NB4 (cell line): ENCODE measurements at regions not wholly inside any gene's neighbourhood (a gene's known extent, or its start where the extent isn't known, plus 50 kb on each side); places are given as distances from the start of the nearest gene placed in this dataset.

Experiments used
- DNase-seq: peaks from one replicate; pipeline ENCODE4 v3.0.0; 2010; ENCODE audit warnings: low read depth
- H3K4me3 ChIP-seq: one replicate; pipeline ENCODE4 v1.5.1; 2011; ENCODE audit warnings: mild to moderate bottlenecking, low read depth, low read length, moderate library complexity
- MYC ChIP-seq: IDR thresholded peaks from 2 replicates; pipeline ENCODE4 v1.6.1; 2011; ENCODE audit warnings: low read depth, low read length
- POLR2A ChIP-seq: IDR thresholded peaks from 2 replicates; pipeline ENCODE4 v1.6.1; 2011; ENCODE audit warnings: mild to moderate bottlenecking; ENCODE audit not compliant: insufficient read length; ENCODE audit errors: extremely low read depth
- TF ChIP-seq, protein P1 (sequence below): IDR thresholded peaks from one replicate; pipeline ENCODE4 v1.5.1; 2012; ENCODE audit warnings: low read depth, low read length
- TF ChIP-seq, protein P2 (sequence below): IDR thresholded peaks from 2 replicates; pipeline ENCODE4 v1.6.1; 2011; ENCODE audit warnings: low read depth, low read length

DNA sequence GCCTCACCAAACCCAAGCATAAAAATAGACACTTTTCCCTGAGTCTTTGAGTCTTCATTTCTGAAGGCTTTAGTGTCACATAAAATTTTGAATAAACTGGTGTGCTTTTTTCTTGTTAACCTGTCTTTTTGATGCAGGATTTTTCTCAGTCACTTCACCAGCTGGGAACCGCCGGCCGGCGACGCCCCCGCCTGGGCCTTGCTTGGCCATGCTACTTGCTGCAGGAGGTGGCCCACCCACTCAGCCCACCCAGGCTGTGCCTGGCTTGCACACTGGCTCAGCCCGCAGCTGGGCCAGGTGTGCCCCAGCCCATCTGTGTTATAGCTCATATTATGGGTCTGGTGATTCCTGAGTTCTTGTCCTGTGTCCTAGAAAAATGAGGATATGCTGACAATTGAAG is 247.4 kb upstream of the CACNA2D1 start:
- H3K4me3 ChIP-seq = no peak overlapping the region
- no peak for DNase-seq
- TF ChIP-seq, protein P1, sequence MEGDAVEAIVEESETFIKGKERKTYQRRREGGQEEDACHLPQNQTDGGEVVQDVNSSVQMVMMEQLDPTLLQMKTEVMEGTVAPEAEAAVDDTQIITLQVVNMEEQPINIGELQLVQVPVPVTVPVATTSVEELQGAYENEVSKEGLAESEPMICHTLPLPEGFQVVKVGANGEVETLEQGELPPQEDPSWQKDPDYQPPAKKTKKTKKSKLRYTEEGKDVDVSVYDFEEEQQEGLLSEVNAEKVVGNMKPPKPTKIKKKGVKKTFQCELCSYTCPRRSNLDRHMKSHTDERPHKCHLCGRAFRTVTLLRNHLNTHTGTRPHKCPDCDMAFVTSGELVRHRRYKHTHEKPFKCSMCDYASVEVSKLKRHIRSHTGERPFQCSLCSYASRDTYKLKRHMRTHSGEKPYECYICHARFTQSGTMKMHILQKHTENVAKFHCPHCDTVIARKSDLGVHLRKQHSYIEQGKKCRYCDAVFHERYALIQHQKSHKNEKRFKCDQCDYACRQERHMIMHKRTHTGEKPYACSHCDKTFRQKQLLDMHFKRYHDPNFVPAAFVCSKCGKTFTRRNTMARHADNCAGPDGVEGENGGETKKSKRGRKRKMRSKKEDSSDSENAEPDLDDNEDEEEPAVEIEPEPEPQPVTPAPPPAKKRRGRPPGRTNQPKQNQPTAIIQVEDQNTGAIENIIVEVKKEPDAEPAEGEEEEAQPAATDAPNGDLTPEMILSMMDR = no peak
- TF ChIP-seq POLR2A = no peak
- TF ChIP-seq, protein P2, sequence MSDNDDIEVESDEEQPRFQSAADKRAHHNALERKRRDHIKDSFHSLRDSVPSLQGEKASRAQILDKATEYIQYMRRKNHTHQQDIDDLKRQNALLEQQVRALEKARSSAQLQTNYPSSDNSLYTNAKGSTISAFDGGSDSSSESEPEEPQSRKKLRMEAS = no peak
- TF ChIP-seq MYC = no peak

- no peak for DNase-seq
- no peak overlapping the region for H3K4me3 ChIP-seq
- no peak for TF ChIP-seq POLR2A
- TF ChIP-seq, protein P1 = no peak
- TF ChIP-seq MYC = no peak
- TF ChIP-seq, protein P2 = no peak
These were observed 241.6 kb upstream of the CACNA2D1 start for GRCh38 chr7:82685214-82685613.

GRCh38 chr7:82678716-82679115 is 235.1 kb upstream of the CACNA2D1 start:
- peak; percentile 40 for DNase-seq
- H3K4me3 ChIP-seq = no peak overlapping the region

GRCh38 chr7:82678259-82678658 is 234.7 kb upstream of the CACNA2D1 start:
- DNase-seq = no peak
- TF ChIP-seq POLR2A = no peak
- TF ChIP-seq MYC = no peak
- TF ChIP-seq, protein P1 = no peak
- no peak overlapping the region for H3K4me3 ChIP-seq

More at GRCh38 chr7:82678716-82679115, 235.1 kb upstream of the CACNA2D1 start:
- TF ChIP-seq, protein P2 = peak; percentile 52; the same call in 1 of the 2 replicates
- TF ChIP-seq, protein P1 = no peak
- TF ChIP-seq MYC (no peak), POLR2A (no peak)

DNA sequence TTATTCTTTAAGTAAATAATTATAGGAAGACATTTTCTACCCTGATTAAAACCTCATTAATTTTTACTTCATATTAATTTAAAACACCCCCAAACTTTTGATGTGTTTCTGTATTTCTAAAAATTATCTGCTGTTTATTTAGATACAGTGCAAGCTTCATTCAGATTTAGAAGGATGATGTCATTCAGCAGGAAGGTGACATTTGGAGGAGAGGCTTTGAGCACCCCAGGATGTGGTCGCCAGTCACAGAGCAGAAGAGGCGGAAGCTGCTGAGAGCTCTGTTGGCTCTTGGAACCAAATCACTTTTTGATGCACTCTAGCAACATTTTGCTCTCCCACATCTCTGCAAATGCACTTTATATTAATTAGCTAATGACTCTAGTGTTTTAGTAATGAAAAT is 233.9 kb upstream of the CACNA2D1 start:
- no peak overlapping the region for H3K4me3 ChIP-seq
- TF ChIP-seq MYC (no peak), POLR2A (no peak)
- TF ChIP-seq, protein P1 = no peak
- TF ChIP-seq, protein P2 = no peak
- DNase-seq = peak; percentile 30

GRCh38 chr7:82676777-82677463 is 233.3 kb upstream of the CACNA2D1 start:
- TF ChIP-seq, protein P1 = no peak
- TF ChIP-seq POLR2A = no peak
- TF ChIP-seq, protein P2 = no peak
- TF ChIP-seq MYC = no peak
- DNase-seq = no peak
- no peak overlapping the region for H3K4me3 ChIP-seq
